SK-N-SH (cell line): ENCODE measurements at regions not wholly inside any gene's neighbourhood (a gene's known extent, or its start where the extent isn't known, plus 50 kb on each side); places are given as distances from the start of the nearest gene placed in this dataset.

Experiments
- CHD2 ChIP-seq: fragments of 150-350 bp; IDR thresholded peaks from 2 replicates; pipeline ENCODE4 v1.6.1; 2018; ENCODE audit warnings: low read length; ENCODE audit not compliant: partially characterized antibody
- CTCF ChIP-seq: fragments of 200-600 bp; sonication (generic); IDR thresholded peaks from 2 replicates; pipeline ENCODE4 v1.6.1; 2017; ENCODE audit warnings: antibody characterized with exemption, mild to moderate bottlenecking, moderate library complexity
- EZH2phosphoT487 ChIP-seq: fragments of 200-600 bp; sonication (generic); IDR thresholded peaks from 2 replicates; pipeline ENCODE4 v1.6.1; 2017; ENCODE audit warnings: low read depth, mixed run types, mild to moderate bottlenecking, antibody characterized with exemption, moderate library complexity, borderline replicate concordance
- FOXM1 ChIP-seq: IDR thresholded peaks from 2 replicates; pipeline ENCODE4 v1.4.0; 2012; ENCODE audit warnings: low read depth, mild to moderate bottlenecking
- JUND ChIP-seq: IDR thresholded peaks from 2 replicates; pipeline ENCODE4 v1.4.0; 2012
- POLR2AphosphoS5 ChIP-seq: IDR thresholded peaks from 2 replicates; pipeline ENCODE4 v1.6.1; 2012; ENCODE audit warnings: low read depth, low read length
- RAD21 ChIP-seq: IDR thresholded peaks from 2 replicates; pipeline ENCODE4 v1.6.1; 2012; ENCODE audit warnings: mild to moderate bottlenecking, low read length
- TEAD4 ChIP-seq: IDR thresholded peaks from 2 replicates; pipeline ENCODE4 v1.4.0; 2012; ENCODE audit warnings: mild to moderate bottlenecking, borderline replicate concordance; ENCODE audit not compliant: insufficient read depth
- USF2 ChIP-seq: fragments of 150-350 bp; IDR thresholded peaks from 2 replicates; pipeline ENCODE4 v1.6.1; 2017; ENCODE audit warnings: antibody characterized with exemption, low read length, low read depth, borderline replicate concordance
- TF ChIP-seq, protein P1 (sequence below): IDR thresholded peaks from 2 replicates; pipeline ENCODE4 v1.4.0; 2012; ENCODE audit warnings: low read depth
- TF ChIP-seq, protein P2 (sequence below): IDR thresholded peaks from 2 replicates; pipeline ENCODE4 v1.4.0; 2012; ENCODE audit warnings: low read depth, borderline replicate concordance

- TF ChIP-seq CTCF (no peak), POLR2AphosphoS5 (no peak), JUND (no peak), FOXM1 (no peak), RAD21 (no peak), TEAD4 (no peak), CHD2 (no peak), USF2 (no peak), EZH2phosphoT487 (no peak)
- TF ChIP-seq, protein P1, sequence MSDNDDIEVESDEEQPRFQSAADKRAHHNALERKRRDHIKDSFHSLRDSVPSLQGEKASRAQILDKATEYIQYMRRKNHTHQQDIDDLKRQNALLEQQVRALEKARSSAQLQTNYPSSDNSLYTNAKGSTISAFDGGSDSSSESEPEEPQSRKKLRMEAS: no peak
- TF ChIP-seq, protein P2, sequence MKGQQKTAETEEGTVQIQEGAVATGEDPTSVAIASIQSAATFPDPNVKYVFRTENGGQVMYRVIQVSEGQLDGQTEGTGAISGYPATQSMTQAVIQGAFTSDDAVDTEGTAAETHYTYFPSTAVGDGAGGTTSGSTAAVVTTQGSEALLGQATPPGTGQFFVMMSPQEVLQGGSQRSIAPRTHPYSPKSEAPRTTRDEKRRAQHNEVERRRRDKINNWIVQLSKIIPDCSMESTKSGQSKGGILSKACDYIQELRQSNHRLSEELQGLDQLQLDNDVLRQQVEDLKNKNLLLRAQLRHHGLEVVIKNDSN: no peak
Measured at GRCh38 chr2:83234246-83234645, 1224.8 kb downstream of the SUCLG1 start.
